GM21528 (cell line): ENCODE measurements at regions not wholly inside any gene's neighbourhood (a gene's known extent, or its start where the extent isn't known, plus 50 kb on each side); places are given as distances from the start of the nearest gene placed in this dataset.

Experiments
- ATAC-seq: cut with Tn5 transposase; IDR thresholded peaks from one replicate; pipeline ENCODE4 v1.9.1; 2021; ENCODE audit warnings: mild to moderate bottlenecking, moderate library complexity; ENCODE audit not compliant: unreplicated experiment, low FRiP score

GRCh38 chr6:4563156-4563555, 213.0 kb upstream of the CDYL start:
- ATAC-seq = no peak

- ATAC-seq = no peak
Measured at GRCh38 chr6:4561773-4562400, 214.3 kb upstream of the CDYL start.

DNA sequence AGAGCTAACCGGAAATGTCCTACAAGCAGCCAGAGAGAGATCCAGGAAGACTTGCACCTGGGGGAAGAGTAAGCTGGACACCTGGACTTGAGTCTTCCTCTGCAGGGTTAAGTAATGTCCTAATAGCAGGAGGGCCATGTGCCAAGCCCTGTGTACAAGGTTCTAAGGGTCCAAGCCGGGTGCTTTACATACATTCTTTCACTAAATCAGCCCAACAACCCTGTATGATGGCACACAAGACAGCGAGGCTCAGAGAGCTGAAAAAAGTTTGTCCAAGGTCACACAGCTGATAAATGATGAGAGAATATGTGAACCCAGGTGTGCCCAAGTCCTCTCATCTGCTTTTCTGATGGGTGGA, 215.1 kb upstream of the CDYL start:
- no peak for ATAC-seq

GRCh38 chr6:4560221-4561077, 215.8 kb upstream of the CDYL start:
- ATAC-seq = no peak

GRCh38 chr6:4559281-4559875, 216.8 kb upstream of the CDYL start:
- ATAC-seq = no peak

GRCh38 chr6:4554645-4555044, 221.6 kb upstream of the CDYL start:
- no peak for ATAC-seq

- no peak for ATAC-seq
Measured at GRCh38 chr6:4553387-4553786, 222.8 kb upstream of the CDYL start.

GRCh38 chr6:4550227-4550597, 226.0 kb upstream of the CDYL start:
- ATAC-seq = no peak

DNA sequence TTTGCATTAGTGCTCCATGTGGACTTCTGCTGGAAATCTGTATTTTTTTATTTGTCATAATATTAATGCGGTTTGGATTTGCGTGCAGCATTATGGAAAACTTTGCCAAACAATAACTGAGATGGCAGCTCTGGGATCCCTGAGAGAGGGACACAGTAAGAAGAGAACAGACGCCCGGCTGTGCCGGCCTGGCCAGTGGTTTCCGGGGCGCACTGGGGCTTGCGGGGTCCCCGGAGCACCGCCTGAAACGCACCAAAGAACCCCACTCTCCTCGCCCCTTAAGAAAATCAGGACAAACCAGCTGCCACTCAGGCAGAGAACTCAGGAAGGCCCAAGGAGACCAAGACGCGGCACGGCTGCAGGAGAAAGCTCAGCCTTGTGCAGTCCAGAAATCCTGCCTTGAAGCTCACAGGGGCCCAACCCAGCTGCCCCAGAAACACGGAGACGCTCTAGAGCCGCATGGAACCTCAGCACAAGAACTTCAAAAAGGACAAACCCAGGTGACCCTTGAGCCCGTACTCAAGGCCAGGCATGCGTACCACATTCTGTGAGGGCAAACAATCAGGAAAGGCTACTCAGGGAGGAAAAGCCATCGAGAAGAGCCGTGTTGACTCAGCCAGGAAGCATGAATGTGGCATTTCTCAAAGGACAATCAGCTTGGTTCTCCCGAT, 226.5 kb upstream of the CDYL start:
- ATAC-seq = no peak

DNA sequence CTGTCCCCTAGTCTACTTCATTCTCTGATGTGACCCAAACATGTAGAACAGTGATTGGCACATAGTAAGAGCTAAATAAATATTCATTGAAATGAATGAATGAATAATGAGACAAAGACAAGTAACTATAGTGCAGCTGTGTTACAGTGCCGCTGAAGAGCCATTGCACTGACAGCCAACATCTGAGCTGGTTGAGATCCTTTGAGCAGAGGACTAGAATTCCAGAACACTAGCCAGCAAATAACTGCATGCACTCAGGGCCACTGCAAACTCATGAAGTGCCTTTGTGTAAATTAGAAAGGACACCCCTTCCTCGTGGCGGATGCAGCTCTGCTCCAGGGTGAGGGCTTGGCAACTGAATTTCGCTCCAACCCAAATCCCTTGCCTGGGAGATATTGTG, 230.3 kb upstream of the CDYL start:
- no peak for ATAC-seq

DNA sequence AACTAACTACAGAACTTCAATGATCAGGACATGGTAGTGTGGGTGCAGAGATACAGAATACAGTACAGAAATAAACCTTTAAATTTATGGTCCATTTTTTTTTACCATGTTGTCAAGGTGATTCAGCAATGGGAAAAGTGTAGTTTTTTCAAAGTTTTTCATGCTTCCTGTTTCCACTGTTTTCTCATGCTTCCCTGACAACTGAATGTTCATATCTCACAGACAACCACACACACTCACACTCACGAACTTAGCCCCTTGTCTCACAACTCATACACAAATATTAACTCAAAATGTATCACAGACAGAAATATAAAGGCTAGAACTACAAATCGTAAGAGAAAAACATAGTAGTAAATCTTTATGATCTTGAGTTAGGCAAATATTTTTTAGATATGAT, 232.6 kb upstream of the CDYL start:
- ATAC-seq = no peak

DNA sequence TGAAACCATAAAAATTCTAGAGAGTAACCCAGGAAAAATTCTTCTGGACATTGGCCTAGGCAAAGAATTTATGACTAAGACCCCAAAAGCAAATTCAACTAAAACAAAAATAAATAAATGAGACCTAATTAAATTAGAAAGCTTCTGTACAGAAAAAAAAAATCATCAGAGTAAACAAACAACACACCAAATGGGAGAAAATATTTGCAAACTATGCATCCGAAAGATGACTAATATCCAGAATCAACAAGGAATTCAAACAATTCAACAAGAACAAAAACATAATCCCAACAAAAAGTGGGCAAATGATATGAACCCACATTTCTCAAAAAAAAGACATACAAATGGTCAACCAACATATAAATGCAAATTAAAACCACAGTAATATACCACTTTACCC, 242.6 kb upstream of the CDYL start:
- no peak for ATAC-seq

GRCh38 chr6:4531406-4531805, 244.8 kb upstream of the CDYL start:
- no peak for ATAC-seq

- ATAC-seq = no peak
Measured at GRCh38 chr6:4522453-4522852, 253.8 kb upstream of the CDYL start.

- ATAC-seq = no peak
Measured at GRCh38 chr6:4521070-4521469, 255.1 kb upstream of the CDYL start.

GRCh38 chr6:4518506-4518905, 257.7 kb upstream of the CDYL start:
- no peak for ATAC-seq

GRCh38 chr6:4516206-4516605, 260.0 kb upstream of the CDYL start:
- no peak for ATAC-seq

- ATAC-seq = no peak
Measured at GRCh38 chr6:4513561-4513960, 262.6 kb upstream of the CDYL start.

DNA sequence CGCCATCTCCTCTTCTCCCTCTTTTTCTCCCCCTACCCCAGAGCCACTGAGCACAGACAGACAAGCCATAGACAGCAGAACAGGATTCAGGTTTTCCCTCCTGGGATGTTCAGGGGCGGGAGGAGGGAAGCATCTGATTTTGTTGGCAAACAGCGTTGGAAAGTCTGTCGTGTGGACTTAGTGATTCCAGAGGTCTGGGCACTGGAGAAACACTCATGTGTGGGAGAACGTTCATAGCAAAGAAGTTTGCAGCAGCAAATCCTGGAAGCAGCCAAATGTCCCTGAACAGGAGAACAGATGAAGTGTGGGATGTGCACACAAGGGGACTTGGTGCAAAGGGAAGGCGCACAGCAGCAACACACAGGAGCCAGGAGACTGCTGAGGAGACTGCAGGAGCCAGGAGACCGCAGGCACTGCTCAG, 264.1 kb upstream of the CDYL start:
- ATAC-seq = no peak

GRCh38 chr6:4511641-4512020, 264.6 kb upstream of the CDYL start:
- no peak for ATAC-seq

DNA sequence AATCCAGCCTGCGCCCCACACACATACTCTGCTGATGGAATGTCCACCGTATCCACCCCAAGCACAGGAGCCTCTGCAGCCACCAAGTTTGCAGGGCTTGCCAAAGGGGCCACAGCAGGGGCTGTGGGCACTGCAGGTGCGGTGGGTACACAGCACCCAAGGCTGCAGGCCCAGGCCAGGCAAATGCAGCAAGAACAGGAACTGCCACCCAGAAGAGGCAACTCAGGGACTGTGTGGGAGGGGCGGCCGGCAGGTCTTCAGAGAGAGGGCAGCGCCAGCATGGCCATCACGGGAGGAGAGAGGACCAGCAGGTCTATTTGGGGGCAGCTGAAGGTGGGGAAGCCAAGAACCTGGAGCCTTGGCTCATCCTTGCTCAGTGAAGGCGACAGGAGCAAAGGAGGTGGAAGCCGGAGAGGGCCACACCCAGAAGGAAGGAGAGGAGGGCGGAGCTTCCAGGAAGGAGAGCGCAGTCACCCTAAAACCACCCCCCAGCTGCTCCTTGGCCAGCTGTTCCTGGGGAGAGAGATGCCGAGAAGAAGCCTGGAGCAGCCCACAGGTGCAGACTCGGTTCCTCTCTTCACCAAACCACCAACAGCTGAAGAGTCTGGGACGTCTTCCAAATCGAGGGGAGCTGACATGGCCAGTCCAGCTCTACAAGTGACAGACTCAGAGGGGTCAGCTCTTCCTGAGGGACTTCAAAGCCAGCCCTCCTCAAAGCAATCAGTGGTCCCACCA, 265.1 kb upstream of the CDYL start:
- no peak for ATAC-seq
